HG02852 (cell line): ENCODE measurements at regions not wholly inside any gene's neighbourhood (a gene's known extent, or its start where the extent isn't known, plus 50 kb on each side); places are given as distances from the start of the nearest gene placed in this dataset.
"Not testable (repeated sequence)": the region's sequence is repeated elsewhere in the genome, so short reads cannot be mapped to it uniquely, and the experiment has no call there.

Source experiments
- ATAC-seq: cut with Tn5 transposase; IDR thresholded peaks from one replicate; pipeline ENCODE4 v1.9.1; 2021; ENCODE audit warnings: mild to moderate bottlenecking, moderate library complexity; ENCODE audit not compliant: unreplicated experiment

DNA sequence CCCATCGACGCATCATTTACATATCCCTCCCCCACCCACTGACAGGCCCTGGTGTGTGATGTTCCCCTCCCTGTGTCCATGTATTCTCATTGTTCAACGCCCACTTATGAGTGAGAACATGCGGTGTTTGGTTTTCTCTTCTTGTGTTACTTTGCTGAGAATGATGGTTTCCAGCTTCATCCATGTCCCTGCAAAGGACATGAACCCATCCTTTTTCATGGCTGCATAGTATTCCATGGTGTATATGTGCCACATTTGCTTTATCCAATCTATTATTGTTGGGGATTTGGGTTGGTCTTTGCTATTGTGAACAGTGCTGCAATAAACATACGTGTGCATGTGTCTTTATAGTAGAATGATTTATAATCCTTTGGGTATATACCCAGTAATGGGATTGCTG, 243.3 kb downstream of the TTC6 start:
- ATAC-seq, result not testable (repeated sequence)

DNA sequence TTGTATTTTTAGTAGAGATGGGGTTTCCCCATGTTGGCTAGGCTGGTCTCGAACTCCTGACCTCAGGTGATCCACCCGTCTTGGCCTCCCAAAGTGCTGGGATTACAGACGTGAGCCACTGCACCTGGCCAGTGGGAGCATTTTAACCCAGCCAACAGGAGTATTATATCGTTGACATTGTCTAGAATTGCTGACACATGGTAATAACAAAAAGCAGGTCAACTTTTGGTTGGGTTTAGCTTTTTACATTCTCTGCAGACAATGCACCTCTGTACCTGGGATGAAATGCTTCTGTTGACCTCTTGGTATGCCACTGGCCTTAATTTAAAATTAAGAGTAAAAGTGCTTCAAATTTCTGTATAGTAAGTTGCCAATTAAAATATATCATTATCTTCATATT, 245.6 kb downstream of the TTC6 start:
- not testable (repeated sequence) for ATAC-seq

- no peak for ATAC-seq
These were observed 246.7 kb downstream of the TTC6 start for GRCh38 chr14:37842106-37842505.

DNA sequence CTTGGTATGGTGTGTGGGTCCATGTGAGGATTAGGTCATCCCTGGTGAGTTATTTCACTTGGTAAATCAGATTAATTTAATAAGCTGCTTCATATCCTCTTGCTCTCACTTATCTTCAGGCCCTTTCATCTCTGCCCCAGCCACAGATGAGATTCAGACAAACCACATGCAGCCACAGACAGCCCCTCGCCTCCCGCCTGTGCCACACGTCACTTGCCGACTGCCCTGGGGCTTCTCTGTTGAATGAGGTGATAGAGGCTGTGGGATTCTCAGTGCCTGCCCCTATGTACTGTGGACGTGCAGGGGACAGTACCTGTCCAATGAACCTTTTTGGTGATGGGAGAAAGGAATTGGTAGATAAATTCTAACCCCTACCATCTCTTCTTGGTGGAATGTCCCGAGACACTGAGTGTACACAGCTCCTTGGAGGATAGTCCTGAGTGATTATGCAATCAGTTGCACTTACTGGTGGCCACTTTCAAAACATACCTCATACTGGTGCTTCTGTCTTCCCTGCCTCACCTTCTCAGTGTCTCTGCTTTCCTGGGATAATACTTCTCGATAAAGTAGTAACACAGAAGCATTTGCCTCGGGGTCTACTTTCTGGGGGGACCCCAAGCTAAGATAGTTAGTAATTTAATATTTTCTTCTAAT, 248.7 kb downstream of the TTC6 start:
- ATAC-seq, result no peak

- ATAC-seq, result no peak
These were observed 249.2 kb downstream of the TTC6 start for GRCh38 chr14:37844614-37845013.

GRCh38 chr14:37848985-37849621, 253.7 kb downstream of the TTC6 start:
- ATAC-seq, result no peak

DNA sequence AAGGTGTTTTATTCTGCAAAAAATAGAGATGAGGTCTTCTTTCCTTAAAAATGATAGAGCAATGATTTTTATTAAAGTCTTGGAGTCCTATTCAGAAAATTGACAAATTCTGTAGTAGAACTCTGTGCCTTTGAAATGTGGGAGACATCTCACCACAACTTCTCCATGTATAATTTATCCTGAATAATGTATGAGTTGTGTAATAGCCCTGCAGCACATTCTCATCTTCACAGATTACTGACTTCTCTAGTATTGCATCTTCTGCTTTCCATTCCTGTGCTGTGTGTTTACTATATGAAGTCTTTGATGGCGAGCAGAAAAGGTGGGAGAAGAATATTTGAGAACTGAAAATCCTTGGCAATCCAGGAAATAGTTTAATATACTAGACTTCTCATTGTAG, 255.6 kb downstream of the TTC6 start:
- ATAC-seq, result no peak

- ATAC-seq, result no peak
These were observed 260.4 kb downstream of the TTC6 start for GRCh38 chr14:37855871-37856270.

DNA sequence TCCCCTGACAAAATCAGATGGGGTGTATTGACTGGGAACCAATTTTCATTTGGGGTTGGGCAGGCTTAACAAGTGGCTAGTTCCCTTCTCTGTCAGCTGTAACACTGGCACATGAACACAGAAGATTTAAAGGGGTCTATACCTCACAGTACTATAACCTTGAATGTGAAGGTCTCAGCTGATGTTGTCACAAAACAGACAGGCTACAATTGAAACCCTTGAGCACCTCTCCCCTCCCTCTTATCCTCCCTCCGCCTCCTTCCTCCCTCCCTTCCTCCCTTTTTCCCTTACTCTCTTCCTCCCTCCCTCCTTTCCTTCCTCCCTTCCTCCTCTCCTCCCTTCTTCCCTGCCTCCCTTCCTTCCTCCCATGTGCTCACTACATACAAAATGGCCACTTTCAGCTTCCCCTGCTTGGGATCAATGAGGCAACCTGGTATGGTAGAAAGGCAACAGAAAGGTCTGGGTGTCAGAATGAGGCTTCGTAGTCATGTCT, 262.4 kb downstream of the TTC6 start:
- ATAC-seq, result no peak

GRCh38 chr14:37858733-37859132, 263.3 kb downstream of the TTC6 start:
- no peak for ATAC-seq

DNA sequence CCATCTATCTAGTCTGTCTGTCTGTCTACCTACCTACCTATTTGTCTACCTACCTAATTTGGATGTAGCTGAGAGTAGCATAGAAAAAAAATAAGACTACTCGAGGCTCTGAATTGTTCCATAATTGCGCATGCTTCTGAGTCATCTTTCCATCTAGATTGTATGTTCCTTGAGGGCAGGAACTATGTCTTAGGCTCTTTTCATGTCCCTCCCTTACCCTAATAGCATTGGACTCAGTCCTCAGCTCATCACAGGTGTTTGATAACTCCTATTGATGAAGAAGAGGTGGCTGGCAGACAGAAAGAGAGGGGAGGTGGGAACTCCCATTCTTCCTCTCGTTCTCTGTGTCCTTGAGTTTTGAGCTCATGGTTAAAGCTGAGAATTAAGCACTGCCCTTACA, 263.7 kb downstream of the TTC6 start:
- no peak for ATAC-seq

- no peak for ATAC-seq
These were observed 266.8 kb downstream of the TTC6 start for GRCh38 chr14:37862263-37862662.

DNA sequence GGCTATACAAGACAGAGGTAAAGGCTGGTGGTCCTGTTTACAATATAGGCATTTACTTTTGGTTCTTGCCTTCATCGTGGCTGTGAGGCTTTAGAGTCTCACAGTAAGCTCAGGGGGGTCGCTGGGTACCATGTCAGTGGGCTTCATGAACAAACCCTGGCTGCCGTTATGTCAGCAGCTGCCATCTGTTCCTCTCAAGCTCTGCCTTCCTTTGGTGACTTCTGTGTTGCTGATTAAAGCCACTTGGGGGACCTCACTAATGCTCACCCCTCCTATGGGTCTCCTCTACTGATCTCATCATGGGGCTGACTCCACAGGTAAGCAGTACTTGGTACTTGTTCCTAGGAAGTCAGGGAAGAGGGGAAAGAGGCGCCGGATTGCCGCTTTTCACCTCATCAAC, 268.7 kb downstream of the TTC6 start:
- no peak for ATAC-seq

DNA sequence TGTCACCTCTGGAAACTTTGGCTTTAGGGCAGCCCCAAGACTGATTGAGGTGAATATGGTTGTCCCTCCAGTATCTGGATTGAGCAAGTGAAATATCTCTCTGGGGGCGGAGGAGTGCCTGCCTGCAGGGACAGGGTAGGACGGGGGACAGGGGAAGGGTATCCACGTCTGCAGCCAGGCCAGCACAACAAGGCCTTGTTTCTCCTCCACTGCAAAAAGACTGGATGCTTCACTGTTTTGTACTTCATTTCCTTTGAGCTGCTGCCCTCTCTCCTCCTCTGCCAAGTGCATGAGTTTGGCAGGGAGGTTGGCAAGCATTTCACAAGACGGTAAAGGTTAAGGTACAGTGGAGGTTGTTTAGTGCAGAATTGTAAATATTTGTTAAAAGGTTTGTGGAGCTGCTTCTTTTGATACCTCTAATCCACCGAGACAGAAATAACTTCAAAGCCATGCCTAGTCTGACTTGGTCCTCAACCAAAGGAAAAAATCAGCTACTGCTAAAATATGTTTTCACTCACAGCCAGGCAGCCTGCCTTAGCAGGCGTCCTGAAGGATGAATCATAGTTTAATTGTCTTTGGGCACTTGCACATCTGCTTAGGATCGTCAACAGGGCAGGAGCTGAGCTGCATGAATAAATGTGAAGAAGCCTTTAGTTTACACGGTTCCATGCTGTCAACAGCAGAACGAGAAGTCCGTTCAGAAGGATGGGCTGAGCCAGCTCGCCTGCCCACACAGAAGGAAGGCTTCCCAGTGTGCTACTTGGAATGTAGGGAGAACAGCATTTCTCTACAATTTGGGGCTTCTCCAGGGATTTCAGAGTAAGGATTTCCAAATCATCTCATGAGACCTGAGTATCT, 269.7 kb downstream of the TTC6 start:
- no peak for ATAC-seq

- no peak for ATAC-seq
These were observed 270.5 kb downstream of the TTC6 start for GRCh38 chr14:37865719-37866549.

DNA sequence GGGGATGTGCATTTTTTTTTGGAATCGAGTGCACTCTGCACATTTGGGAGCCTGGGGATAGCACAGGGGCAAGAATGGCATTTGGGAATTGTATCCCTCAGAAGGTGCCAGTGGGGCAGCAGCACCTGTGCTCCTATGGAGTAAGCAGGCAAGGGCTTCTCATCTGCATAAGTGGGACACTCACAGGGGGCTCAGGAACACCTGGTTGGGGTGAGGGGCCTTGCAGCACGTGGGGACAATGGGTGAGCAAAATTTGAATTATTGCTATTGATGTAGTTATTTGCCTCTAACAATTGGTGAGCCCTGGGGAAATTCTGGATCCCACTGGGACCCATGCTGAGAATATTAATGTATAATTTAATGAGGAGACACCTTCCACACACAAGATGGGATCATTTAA, 274.2 kb downstream of the TTC6 start:
- no peak for ATAC-seq

GRCh38 chr14:37870170-37870569, 274.7 kb downstream of the TTC6 start:
- no peak for ATAC-seq

DNA sequence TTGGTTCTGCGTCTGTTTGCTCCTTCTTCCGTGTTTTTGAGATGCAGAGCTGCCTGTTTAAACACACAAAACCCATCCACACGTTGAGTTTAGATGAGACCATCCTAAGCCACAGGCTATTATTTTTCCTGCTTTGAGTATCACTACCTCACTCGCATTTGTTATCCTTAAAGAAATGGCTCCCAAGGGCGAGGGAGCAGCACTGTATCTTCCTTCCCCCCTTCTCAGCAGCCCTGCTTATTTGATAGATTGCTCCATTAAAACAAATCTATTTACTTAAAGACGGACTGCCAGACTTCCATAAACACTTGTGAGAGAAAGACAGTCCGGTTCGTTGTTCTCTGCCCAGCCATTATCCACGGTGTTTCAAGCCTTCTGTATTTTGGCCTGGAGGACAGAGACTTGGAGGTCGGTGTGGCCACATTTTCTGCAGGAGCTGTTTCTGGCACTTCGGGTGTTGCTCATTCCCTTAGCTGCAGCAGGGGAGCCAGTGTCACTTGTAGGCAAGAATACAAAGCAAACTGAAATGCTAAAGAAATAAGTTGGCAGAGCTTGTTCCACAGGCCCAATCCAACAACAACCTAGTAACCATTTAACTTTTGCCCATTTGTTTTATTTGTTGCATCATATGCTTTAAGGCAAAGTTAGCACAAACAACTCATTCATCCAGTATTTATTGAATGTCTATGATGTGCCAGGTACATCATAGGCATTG, 275.4 kb downstream of the TTC6 start:
- ATAC-seq, result no peak

DNA sequence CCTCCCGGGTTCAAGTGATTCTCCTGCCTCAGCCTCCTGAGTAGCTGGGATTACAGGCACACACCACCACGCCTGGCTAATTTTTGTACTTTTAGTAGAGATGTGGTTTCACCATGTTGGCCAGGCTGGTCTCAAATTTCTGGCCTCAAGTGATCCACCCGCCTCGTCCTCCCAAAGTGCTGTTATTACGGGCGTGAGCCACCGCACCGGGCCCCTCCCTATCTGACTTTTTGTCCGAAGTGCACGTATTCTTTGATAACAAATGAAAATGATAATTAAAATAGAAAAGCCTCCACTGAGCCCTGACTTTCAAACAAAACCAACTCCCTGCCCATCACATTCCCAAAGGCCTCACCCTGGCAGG, 278.6 kb downstream of the TTC6 start:
- ATAC-seq, result not testable (repeated sequence)

GRCh38 chr14:37874429-37875109, 279.1 kb downstream of the TTC6 start:
- peak; percentile 95 for ATAC-seq
